ENCODE measurements at regions not wholly inside any gene's neighbourhood (a gene's known extent, or its start where the extent isn't known, plus 50 kb on each side); places are given as distances from the start of the nearest gene placed in this dataset.

- no peak for FAIRE-seq
These were observed 98.0 kb upstream of the ZSWIM2 start for GRCh38 chr2:186946896-186947467.

DNA sequence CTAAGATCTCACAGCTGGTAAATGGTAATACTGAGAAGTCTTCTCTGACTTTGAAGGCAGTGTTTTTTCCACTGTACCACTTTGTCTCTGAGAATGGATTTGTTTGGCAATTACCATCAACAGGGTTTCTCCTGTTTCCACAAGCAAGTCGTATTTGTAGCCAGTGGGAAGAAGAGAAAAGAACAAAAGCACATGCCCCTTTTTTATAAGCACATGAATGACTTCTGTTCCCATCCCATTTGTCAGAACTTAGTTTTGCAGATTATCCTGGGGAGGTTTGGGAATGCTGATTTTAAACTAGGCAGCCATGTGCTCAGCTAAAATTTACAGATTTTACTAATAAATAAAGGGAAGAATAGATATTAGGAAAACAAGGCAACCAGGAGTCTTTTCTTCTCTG lies 92.9 kb upstream of the ZSWIM2 start:
- Histone ChIP-seq H3K27ac (ENCODE audit: low read depth in 2 of 2, low read length in 2 of 2) (no peak overlapping the region), H3K36me3 (ENCODE audit: control insufficient read depth in 2 of 3, insufficient read depth in 3 of 3, low read length in 3 of 3) (no peaks in the 10 kb centered on the region), H3K9ac (ENCODE audit: low read length in 3 of 3) (no peak overlapping the region), H3K9me3 (ENCODE audit: control insufficient read depth in 2 of 3, insufficient read depth in 1 of 3, low read length in 3 of 3) (no peaks in the 10 kb centered on the region), H3K27me3 (ENCODE audit: control insufficient read depth, insufficient read depth, low read length) (no peaks in the 10 kb centered on the region), H3K4me3 (ENCODE audit: low read length in 3 of 3) (no peak overlapping the region), H3K4me1 (ENCODE audit: control insufficient read depth in 2 of 3, insufficient read depth in 2 of 3, low read depth in 1 of 3, low read length in 3 of 3) (no peaks in the 10 kb centered on the region)
- intact Hi-C loops (cut with DNase I), result no loop called here
- no peak for DNase-seq
- no peak for TF ChIP-seq CTCF (IDR thresholded peaks at IDR 0.05; ENCODE audit: borderline replicate concordance, extremely low read depth, insufficient read depth)
- FAIRE-seq, result no peak

More at GRCh38 chr2:186946896-186947467, 98.0 kb upstream of the ZSWIM2 start:
- no peaks in the 10 kb centered on the region for H3K4me1 ChIP-seq (ENCODE audit: control insufficient read depth in 2 of 3, insufficient read depth in 2 of 3, low read depth in 1 of 3, low read length in 3 of 3)
- H3K4me3 ChIP-seq (ENCODE audit: low read length in 3 of 3), result no peak overlapping the region
- H3K9ac ChIP-seq (ENCODE audit: low read length in 3 of 3), result no peak overlapping the region
- TF ChIP-seq CTCF (IDR thresholded peaks at IDR 0.05; ENCODE audit: borderline replicate concordance, extremely low read depth, insufficient read depth), result no peak
- H3K27me3 ChIP-seq (ENCODE audit: control insufficient read depth, insufficient read depth, low read length), result no peaks in the 10 kb centered on the region
- DNase-seq, result no peak
- H3K27ac ChIP-seq (ENCODE audit: low read depth in 2 of 2, low read length in 2 of 2), result no peak overlapping the region
- no peaks in the 10 kb centered on the region for H3K36me3 ChIP-seq (ENCODE audit: control insufficient read depth in 2 of 3, insufficient read depth in 3 of 3, low read length in 3 of 3)
- H3K9me3 ChIP-seq (ENCODE audit: control insufficient read depth in 2 of 3, insufficient read depth in 1 of 3, low read length in 3 of 3), result no peaks in the 10 kb centered on the region
- intact Hi-C loops (cut with DNase I), result no loop called here

- no peaks in the 10 kb centered on the region for H3K4me1 ChIP-seq (ENCODE audit: control insufficient read depth in 2 of 3, insufficient read depth in 2 of 3, low read depth in 1 of 3, low read length in 3 of 3)
- H3K36me3 ChIP-seq (ENCODE audit: control insufficient read depth in 2 of 3, insufficient read depth in 3 of 3, low read length in 3 of 3), result no peaks in the 10 kb centered on the region
- DNase-seq (no peak), FAIRE-seq (no peak)
- TF ChIP-seq CTCF (IDR thresholded peaks at IDR 0.05; ENCODE audit: borderline replicate concordance, extremely low read depth, insufficient read depth), result no peak
- intact Hi-C loops (cut with DNase I), result no loop called here
- H3K9ac ChIP-seq (ENCODE audit: low read length in 3 of 3), result no peak overlapping the region
- H3K27me3 ChIP-seq (ENCODE audit: control insufficient read depth, insufficient read depth, low read length), result no peaks in the 10 kb centered on the region
- H3K27ac ChIP-seq (ENCODE audit: low read depth in 2 of 2, low read length in 2 of 2), result no peak overlapping the region
- no peak overlapping the region for H3K4me3 ChIP-seq (ENCODE audit: low read length in 3 of 3)
- no peaks in the 10 kb centered on the region for H3K9me3 ChIP-seq (ENCODE audit: control insufficient read depth in 2 of 3, insufficient read depth in 1 of 3, low read length in 3 of 3)
These were observed 91.5 kb upstream of the ZSWIM2 start for GRCh38 chr2:186940463-186940862.

DNA sequence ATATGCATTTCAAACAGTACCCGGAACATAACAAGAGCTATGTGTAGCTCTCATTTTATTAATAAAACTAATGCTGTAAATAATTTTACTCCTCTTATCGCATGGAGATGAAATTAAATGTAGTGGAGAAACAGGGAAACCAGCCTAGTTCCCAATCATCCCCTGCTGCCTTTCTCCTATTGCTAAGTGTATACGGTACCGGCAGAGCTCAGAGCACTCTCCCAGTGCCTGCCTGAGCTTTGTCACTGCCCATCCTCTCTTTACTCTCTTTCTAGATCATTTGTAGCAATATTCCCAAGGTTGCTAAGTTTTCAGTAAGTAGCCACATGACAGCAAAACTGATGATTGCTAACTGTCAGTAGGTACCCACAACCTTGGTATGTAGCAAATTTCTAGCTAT lies 85.5 kb upstream of the ZSWIM2 start:
- Histone ChIP-seq H3K9me3 (ENCODE audit: control insufficient read depth in 2 of 3, insufficient read depth in 1 of 3, low read length in 3 of 3) (no peaks in the 10 kb centered on the region), H3K27me3 (ENCODE audit: control insufficient read depth, insufficient read depth, low read length) (no peaks in the 10 kb centered on the region), H3K36me3 (ENCODE audit: control insufficient read depth in 2 of 3, insufficient read depth in 3 of 3, low read length in 3 of 3) (no peaks in the 10 kb centered on the region), H3K4me3 (ENCODE audit: low read length in 3 of 3) (no peak overlapping the region), H3K4me1 (ENCODE audit: control insufficient read depth in 2 of 3, insufficient read depth in 2 of 3, low read depth in 1 of 3, low read length in 3 of 3) (no peaks in the 10 kb centered on the region), H3K27ac (ENCODE audit: low read depth in 2 of 2, low read length in 2 of 2) (no peak overlapping the region), H3K9ac (ENCODE audit: low read length in 3 of 3) (no peak overlapping the region)
- DNase-seq (no peak), FAIRE-seq (no peak)
- TF ChIP-seq CTCF (IDR thresholded peaks at IDR 0.05; ENCODE audit: borderline replicate concordance, extremely low read depth, insufficient read depth), result no peak
- intact Hi-C loops (cut with DNase I), result no loop called here

All from kidney (tissue), 13 donors.